ENCODE measurements at regions not wholly inside any gene's neighbourhood (a gene's known extent, or its start where the extent isn't known, plus 50 kb on each side); places are given as distances from the start of the nearest gene placed in this dataset.

GRCh38 chr1:188240772-188241406 lies 1412.1 kb downstream of the PLA2G4A start:
- no peak for DNase-seq

- no peak for DNase-seq
Measured at GRCh38 chr1:188241629-188242028, 1412.9 kb downstream of the PLA2G4A start.

GRCh38 chr1:188243456-188243855 lies 1414.7 kb downstream of the PLA2G4A start:
- DNase-seq = no peak

- no peak for DNase-seq
Measured at GRCh38 chr1:188244681-188245080, 1415.9 kb downstream of the PLA2G4A start.

GRCh38 chr1:188247255-188247654 lies 1418.5 kb downstream of the PLA2G4A start:
- no peak for DNase-seq

- no peak for DNase-seq
Measured at GRCh38 chr1:188249811-188250210, 1421.1 kb downstream of the PLA2G4A start.

- DNase-seq = no peak
Measured at GRCh38 chr1:188251036-188251435, 1422.3 kb downstream of the PLA2G4A start.

GRCh38 chr1:188261849-188262248 lies 1433.1 kb downstream of the PLA2G4A start:
- no peak for DNase-seq

GRCh38 chr1:188269956-188270355 lies 1441.2 kb downstream of the PLA2G4A start:
- no peak for DNase-seq

- no peak for DNase-seq
Measured at GRCh38 chr1:188270497-188270896, 1441.7 kb downstream of the PLA2G4A start.

- DNase-seq = no peak
Measured at GRCh38 chr1:188277771-188278170, 1449.0 kb downstream of the PLA2G4A start.

- no peak for DNase-seq
Measured at GRCh38 chr1:188281921-188282320, 1453.2 kb downstream of the PLA2G4A start.

GRCh38 chr1:188295157-188295556 lies 1466.4 kb downstream of the PLA2G4A start:
- DNase-seq = no peak

- DNase-seq = no peak
Measured at GRCh38 chr1:188302746-188303145, 1474.0 kb downstream of the PLA2G4A start.

GRCh38 chr1:188314557-188315137 lies 1485.9 kb downstream of the PLA2G4A start:
- no peak for DNase-seq

GRCh38 chr1:188317894-188318293 lies 1489.1 kb downstream of the PLA2G4A start:
- DNase-seq = no peak

GRCh38 chr1:188325211-188325610 lies 1496.5 kb downstream of the PLA2G4A start:
- no peak for DNase-seq

GRCh38 chr1:188343914-188344313 lies 1515.2 kb downstream of the PLA2G4A start:
- DNase-seq = no peak

- DNase-seq = no peak
Measured at GRCh38 chr1:188350104-188350503, 1521.4 kb downstream of the PLA2G4A start.

GRCh38 chr1:188355082-188355481 lies 1526.3 kb downstream of the PLA2G4A start:
- no peak for DNase-seq

- no peak for DNase-seq
Measured at GRCh38 chr1:188355847-188356246, 1527.1 kb downstream of the PLA2G4A start.

- DNase-seq = no peak
Measured at GRCh38 chr1:188359315-188359714, 1530.6 kb downstream of the PLA2G4A start.

GRCh38 chr1:188363943-188364342 lies 1535.2 kb downstream of the PLA2G4A start:
- DNase-seq = no peak

- no peak for DNase-seq
Measured at GRCh38 chr1:188364927-188365449, 1536.2 kb downstream of the PLA2G4A start.

GRCh38 chr1:188365874-188366273 lies 1537.1 kb downstream of the PLA2G4A start:
- no peak for DNase-seq
